Stimulated activated CD4-positive, alpha-beta T cell treated with anti-CD3 and anti-CD28 coated beads, Interleukin-15, amount 100 ng/mL, for 1 hour (primary cell): ENCODE measurements at regions not wholly inside any gene's neighbourhood (a gene's known extent, or its start where the extent isn't known, plus 50 kb on each side); places are given as distances from the start of the nearest gene placed in this dataset.

Experiments
- DNase-seq, 2 donors: peaks; one replicate each; pipeline ENCODE4 v3.0.0-alpha.2; 2020; ENCODE audit warnings: low read depth in 1 of 2, low spot score in 1 of 2

DNA sequence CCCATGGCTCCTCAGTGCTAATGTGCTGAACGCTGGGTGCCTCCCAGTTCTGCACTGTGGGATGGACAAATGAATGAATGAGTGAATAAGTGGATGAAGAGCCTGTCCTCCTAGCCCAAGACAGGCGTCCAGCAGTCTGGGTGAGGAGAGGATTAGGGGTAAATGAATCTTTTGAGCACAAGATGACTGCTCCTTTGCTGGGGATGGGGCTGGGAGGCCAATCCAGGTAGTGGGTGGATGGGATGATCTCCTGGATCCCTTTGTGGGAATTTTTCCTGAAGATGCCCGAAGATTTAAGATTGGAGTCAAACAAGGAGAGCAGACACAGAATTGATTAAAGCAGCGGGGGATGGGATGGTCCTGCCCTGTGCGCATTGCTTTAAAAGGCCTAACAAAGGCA lies 65.3 kb upstream of the MLN start:
- no peak for DNase-seq

DNA sequence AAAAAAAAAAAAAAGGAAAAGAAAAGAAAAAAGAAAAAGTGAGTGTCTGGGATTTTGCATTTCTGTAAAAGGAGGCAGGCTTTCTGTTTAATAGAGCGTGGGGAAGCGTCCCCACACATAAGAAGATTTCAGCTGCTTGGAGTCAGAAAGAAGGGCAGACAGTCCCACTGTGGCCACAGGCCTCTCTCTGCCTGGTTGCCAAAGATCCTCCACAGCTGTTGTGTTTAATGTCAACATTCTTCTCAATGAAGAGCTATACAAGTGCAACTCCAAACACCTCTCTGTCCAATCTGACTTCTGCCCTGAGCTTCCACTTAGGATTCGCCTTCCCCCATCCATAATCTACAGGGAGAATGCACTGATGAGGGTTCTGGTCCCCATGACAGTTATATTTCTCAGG lies 64.3 kb upstream of the MLN start:
- DNase-seq = no peak

DNA sequence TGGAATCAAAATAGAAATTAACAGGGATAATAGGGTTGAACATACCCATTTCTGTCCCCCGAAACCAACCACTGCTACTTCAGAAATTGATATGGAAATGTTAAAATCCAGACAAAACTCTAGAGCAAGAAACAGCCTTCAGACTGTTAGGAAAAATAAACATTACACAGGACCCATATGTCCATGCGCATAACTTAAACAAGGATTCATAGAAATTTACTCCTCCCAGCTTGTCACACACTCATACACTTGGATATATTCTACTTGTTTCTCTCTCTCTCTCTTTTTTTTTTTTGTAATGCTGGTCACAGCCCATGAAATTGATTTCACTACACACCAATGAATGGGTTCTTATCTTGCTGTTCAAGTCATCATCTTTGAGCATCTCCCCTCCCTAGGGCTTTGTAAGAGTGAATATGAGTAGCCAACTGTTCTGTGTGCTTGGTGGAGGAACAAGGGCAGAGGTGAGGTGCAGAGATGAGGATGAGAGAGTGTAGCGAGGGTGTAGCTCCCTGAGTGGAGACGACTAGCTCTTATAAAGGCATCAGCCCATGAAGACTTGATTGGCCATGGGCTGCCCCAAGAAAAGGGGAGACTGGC lies 61.8 kb upstream of the MLN start:
- DNase-seq = no peak

DNA sequence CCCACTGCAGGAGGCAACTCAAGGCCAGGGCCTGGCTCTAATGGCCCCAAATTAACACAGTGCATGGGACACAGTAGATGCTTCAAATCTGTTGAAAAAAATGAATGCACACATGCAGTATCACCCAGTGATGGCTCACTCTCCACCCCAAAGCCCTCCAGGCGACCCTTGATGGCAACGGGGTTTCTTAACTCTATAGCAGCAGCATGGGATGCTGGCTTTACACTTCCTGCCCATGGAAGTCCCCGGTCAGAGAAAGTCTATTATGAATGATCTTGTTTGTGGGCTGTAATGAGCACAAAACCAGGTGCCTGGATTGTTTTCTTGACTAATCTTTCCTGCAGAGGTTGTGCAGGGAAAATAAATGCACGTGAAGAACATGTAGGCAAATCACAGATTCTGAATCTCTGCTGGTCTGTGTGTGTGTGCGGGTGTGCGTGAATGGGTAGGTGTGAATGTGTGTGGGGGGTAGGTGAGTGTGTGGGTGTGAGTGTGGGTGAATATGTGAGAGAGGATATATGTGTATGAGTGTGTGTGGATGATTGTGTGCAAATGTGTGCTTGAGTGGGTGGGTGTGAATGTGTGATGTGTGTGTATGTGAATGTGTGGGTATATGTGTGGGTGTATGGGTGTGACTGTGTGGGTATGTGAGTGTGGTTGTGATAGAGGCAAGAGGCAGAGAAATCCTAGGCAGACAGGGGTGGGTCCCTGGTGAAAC lies 60.1 kb upstream of the MLN start:
- no peak for DNase-seq

DNA sequence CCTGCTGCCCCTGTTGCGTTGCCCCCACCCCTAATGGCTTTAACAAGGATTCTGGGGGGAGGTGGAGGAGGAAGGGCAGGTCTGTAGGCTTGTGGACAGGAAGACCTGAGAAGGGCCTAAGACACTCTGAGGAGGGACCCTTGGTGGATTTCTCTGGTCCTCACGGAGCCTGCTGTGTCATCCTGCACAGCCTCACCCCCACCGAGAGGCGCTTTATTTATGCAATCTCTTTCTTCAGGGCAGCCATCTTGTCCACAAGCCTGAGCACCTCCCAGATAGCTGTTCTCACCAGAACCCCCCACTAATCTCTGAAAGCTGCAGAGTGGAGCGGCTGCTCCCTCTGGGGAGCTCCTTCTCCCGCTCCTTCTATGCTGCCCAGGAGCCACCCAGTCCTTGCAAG lies 59.3 kb upstream of the MLN start:
- DNase-seq = no peak

DNA sequence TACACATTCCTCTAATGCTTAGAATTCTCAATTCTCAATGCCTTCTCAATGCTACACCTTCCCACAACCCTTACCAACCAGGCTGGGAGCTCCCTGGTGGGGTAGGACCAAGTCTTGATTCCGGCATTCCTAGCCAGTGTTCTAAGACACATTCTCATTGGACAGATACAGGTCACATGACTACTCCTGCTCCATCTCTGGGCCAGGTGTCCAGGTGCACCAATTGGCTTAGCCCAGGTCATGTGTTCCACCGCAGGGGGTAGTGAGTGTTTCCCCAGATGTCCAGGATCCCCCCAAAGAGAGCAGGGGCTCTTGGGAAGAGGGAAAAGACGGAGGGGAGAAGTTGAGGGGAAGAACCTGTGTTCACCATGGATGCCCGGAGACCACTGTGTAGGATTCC lies 58.7 kb upstream of the MLN start:
- DNase-seq = no peak

DNA sequence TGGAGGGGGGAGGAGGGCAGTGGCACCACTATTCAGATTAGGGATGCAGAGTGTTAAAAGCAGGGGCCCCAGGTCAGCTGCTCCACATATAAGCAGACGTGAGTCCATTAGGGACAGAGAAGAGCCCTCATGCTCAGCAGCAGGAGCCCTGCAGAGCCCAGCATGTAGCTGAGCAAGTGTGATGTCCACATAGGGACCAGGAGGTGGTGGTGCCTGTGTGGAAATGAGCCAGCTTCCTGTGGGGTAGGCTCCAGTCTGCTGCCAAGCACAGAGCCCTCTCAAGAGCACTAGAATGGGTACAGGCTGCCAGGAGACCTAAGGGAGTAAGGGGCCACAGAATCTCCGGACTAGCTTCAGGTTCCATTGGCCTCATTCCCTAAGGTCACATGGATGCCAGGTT lies 57.9 kb upstream of the MLN start:
- DNase-seq = no peak

DNA sequence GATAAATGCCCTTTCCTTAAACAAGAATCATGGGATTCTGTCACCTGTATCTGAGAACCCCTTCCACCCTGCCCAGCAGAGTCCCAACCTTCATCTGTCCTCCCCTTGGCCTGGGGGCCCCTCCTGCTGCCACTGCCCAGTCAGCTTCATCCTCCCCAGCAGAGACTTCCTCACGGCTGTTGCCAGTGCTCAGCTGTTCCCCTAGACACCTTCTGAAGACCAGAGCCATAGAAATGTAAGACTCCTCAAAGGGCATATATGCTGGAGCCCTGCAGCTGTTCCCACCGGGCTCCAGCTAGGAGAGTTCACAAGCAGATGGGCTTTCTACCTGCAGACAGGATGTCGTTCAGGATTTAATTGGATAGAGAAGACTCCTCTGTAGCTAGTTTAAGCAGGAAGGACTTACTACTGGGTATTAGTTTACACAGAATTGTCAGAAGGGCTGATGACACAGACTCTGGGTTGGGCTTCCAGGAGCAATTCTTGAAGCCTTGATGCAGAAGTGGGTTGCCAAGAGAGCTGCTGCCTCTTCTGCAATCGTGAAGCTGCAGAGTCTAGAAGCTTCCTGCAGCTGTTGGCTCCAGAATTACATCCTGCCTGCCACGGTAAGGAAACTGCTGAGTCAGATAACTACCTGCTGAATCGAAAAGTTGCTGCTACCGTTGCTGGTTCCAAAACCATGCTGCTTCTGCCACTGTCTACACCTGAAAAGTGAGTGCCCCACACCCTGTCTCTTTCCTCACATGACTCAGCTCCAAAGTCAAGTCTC lies 57.1 kb upstream of the MLN start:
- DNase-seq = no peak

DNA sequence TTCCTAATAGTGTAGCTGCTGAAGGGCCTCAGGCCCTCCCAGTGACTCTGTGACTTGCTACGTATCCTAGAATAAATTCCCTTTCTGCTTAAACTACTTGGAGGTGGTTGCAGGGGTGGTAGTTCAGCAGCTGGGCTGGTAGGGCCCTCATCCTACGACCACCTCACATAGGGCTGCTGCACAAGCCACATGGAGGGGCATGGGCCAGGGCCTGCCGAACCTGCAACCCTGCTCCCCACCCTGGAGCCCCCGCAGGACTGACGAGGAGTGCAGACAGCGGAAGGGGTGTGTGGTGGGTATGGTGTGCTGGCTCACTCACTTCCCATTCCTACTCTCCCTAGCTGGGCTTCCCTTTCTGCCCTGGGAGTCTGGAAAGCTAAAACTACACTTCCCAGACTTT lies 56.2 kb upstream of the MLN start:
- DNase-seq = no peak

DNA sequence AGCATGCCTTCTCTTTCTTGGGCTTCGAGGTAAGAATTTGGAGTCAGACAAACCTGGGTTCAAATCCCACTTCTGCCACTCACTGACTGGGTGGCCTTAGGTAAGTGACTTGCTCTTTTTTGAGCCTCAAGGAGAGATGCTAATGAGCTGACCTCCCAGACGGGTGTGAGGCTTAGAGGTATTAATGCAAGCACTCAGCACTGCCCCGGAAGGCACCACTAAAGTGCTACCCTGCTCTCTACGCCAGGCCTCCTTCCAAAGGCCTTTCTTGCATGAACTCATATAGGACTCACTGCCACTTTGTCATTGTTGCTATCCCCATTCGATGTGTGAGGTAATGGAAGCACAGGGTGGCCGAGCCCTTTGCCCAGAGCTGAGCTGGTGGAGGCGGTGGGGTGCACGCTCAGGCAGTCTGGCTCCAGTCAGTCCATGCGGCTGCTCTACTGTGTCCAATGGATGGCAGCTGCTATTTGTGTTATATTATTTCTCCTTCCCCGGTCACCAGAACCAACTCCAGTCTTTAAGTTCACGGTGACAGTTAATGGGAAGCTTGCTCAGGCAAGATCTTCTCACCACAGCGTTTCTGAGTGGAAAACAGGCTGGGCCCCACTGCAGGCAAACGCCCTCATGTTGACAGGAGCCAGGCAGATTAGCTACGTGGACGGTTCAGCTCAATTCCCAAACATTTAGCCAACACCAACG lies 55.2 kb upstream of the MLN start:
- DNase-seq = no peak

DNA sequence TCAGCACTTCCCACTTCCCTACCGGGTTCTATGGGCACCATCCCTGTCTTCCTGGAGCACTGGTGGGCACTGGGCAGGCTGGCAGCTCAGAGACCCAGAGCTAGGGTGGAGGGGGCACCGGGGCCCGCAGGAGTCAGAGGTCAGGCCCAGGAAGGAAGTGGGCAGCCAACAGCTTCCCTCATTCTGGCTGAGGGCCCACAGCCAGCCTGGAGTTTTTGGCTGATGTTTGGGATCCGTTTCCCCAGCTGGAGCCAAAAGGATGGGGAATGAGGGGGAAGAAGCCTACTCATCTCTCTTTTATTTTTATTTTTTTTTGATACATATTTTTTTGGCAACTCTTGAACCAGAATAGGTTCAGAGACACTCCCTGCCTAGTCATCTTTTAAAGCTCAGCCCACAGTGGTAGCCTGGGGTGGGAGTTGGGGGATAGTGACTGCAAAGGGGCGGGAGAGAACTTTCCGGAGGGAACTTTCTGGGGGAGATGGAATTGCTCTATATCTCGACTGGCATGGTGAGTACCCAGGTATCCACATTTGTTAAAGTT lies 54.2 kb upstream of the MLN start:
- no peak for DNase-seq

DNA sequence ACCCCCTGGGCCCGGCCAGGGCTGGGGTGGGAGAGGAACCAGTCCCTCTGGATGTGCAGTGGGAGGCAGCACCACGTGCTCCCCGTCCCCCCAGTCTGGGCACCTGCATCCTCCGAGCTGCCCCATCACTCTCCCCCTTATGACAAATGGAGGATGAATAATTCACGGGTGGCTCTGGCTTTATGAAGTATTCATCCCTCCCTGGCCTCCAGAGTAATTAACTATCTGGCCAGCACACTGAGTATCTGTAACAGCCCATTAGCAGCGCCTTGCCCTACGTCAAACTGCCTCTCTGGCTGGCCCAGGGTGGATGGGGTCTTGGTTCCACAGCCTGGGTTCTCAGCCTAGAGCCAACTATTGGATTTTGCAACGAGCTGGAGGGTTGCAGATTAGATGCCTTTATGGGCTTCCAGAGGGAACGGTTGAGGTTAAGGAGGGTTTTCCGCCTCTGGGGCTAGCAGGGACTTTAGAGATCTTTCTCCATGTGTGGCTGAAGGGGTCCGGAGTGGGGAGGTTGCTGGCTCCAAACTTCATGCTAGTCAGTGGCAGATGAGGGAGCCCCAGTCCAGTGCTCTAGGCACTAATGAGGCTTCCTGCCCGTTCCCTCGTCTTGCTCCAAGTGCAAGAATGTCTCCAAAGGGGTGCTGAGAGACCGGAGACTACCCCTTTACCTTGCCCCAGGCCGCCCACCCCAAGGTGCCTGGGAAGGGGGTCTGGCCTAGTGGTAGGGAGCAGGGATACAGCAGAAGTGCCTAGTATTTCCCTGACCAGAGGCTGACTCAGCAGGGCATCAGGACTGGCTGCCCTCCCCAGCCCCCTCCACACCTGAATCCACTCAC lies 53.5 kb upstream of the MLN start:
- no peak for DNase-seq

DNA sequence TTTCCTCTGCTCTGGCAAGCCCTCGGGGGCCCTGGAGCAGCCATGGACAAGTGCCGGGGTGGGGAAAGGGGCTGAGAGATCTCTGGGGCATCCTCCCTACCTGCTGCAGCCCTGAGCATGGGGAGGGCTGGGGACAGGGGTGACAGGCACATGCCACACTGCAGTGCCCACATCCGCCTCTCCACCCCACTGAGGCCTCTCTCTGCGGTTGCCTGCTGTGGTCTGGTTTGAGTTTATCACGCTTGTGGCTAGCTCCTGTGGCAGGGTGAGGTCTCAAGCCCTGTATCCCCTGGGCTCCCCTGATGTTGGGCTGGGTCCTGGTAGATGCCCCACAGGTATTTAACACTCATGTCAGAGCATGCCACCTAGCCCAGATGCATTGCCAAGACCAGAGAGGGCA lies 52.9 kb upstream of the MLN start:
- DNase-seq = peak; percentile 10 to 37

DNA sequence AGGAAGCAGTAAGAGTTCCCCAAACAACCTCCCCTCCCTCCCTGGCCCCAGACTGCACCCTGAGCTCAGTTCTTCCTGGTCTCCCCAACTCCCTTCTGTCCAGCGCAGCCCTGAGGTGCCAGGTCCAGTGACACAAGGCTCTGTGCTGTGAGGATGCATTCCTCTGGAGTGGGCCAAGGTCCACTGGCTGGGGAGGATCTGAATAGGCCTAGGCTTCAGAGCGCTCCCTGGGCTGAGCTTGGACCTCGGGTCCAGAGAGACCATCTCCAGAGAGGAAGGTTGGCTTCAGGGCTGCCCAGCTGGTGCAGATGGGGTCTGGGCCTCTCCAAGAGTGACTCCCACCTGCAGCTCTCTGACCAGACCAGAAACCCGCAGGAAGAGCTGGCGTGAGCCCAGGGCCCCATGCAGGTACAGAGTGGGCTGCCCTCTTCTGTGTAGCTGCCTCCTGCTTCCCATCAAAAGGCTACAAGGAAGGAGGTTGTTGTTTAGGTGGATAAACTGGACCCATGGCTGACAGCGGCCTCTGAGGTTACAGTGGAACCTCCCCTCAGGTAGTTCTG lies 52.3 kb upstream of the MLN start:
- no peak for DNase-seq

DNA sequence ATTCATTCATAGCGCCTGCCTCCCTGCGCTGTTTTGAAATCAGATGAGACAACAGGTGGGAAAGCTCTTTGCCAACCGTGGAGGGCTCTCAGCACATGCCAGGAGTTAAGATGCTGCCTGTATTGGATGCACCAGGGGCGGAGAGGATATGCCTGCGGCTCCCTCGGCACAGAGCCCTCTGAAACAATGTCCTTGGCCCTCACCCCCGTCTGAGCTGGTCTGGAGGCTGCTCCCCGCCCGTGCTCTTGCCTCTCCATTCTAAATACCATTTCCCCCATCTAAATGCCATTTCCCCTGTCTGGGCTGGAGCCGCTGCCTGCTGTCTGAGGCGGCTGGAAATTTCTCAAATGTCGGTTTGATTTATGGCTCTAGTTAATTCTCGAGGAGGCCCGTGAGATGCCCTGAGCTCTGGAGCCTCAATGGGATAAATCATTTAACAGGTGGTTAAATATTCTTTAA lies 50.8 kb upstream of the MLN start:
- no peak for DNase-seq

DNA sequence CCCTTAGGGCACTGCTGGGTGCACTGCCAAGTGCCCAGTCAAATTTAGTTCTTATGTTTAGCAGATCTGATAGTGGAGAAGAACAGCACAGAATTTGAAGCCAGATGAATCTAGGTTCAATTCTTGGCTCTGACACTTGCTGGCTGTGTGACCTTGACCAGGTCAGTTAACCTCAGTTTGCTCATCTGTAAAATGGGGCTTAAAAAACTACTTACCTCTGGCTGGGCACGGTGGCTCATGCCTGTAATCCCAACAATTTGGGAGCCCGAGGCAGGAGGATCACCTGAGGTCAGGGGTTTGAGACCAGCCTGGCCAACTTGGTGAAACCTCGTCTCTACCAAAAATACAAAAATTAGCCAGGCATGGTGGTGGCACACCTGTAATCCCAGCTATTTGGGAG lies 49.9 kb upstream of the MLN start:
- no peak for DNase-seq
